BJ (cell line): ENCODE measurements at regions not wholly inside any gene's neighbourhood (a gene's known extent, or its start where the extent isn't known, plus 50 kb on each side); places are given as distances from the start of the nearest gene placed in this dataset.

Experiments
- CTCF ChIA-PET: fragments of 350-600 bp; formaldehyde crosslinking; extraction: SDS; loops from one replicate; lab custom pipeline; 2021; ENCODE audit warnings: antibody characterized with exemption, inconsistent platforms; lab: Yijun Ruan, JAX
- POLR2A ChIA-PET: fragments of 300-600 bp; sonication (Branson Sonifier 250); formaldehyde crosslinking; extraction: SDS; loops from one replicate; lab custom pipeline; 2021; ENCODE audit warnings: antibody characterized with exemption; lab: Charles Lee
- DNase-seq: peaks from one replicate; pipeline ENCODE4 v3.0.0-alpha.2; 2011; ENCODE audit warnings: low read depth
- H3K27me3 ChIP-seq: 2 replicates; pipeline ENCODE4 v1.6.0; 2011; ENCODE audit warnings: low read length; ENCODE audit not compliant: control insufficient read depth, insufficient read depth
- H3K36me3 ChIP-seq: 2 replicates; pipeline ENCODE4 v1.5.1; 2011; ENCODE audit warnings: low read length; ENCODE audit not compliant: control insufficient read depth, insufficient read depth
- H3K4me3 ChIP-seq: 2 replicates; pipeline ENCODE4 v1.5.1; 2011; ENCODE audit warnings: low read depth, mild to moderate bottlenecking, control low read depth, low read length
- CTCF ChIP-seq: IDR thresholded peaks from 2 replicates; pipeline ENCODE4 v1.5.1; 2011; ENCODE audit warnings: low read depth, mild to moderate bottlenecking, control low read depth, inconsistent platforms, low read length, moderate library complexity; ENCODE audit not compliant: insufficient read depth

DNA sequence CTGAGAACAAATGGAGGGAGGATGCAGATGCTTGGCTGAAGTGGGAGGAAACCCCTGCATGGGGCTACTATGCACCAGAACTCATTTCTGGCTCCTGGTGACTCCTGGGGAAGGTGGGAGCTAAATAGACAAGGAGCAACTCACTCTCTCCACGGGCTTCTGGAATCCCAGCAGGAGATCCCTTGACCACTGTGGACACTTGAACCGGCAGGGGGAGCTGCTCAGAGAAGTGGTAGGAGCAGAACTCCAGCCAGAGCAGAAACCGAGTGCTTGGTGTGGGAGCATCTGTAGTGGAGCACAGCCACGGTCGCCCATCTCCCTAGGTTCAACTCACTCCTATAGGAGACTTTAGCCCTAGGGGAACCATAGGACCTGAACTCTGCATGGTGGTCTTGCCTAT lies 205.6 kb upstream of the GJB5 start:
- no peak overlapping the region for H3K4me3 ChIP-seq
- no peaks in the 10 kb centered on the region for H3K27me3 ChIP-seq
- no peak for TF ChIP-seq CTCF
- DNase-seq = no peak
- no peaks in the 10 kb centered on the region for H3K36me3 ChIP-seq
- CTCF ChIA-PET = no interaction called here
- POLR2A ChIA-PET = no interaction called here

DNA sequence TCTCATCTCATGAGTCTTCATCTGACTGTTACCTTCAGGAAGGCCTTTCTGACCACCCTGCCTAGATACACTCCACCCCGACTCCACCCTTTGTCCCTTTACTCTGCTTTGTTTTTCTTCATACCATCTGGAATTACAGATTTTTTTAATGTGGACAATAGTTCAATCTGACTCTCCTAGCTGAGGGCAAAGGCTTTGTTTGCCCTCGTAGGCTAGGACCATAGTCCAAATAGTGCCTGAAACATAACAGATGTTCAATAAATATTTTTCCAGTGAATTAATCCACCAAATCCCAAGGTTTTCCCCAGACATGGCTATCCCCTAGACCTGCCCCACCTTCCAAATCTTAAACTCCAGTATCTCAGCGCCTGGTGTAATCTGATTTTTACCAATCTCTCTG lies 176.5 kb upstream of the GJB5 start:
- ChIA-PET CTCF (interaction anchor here (1.3 kb wide), 1 partner anchor 19 kb away, joined by 3 read pairs; no protein-coding TSS in a partner anchor), POLR2A (no interaction called here)
- H3K4me3 ChIP-seq = no peak overlapping the region
- no peaks in the 10 kb centered on the region for H3K36me3 ChIP-seq
- no peak for TF ChIP-seq CTCF
- no peak for DNase-seq
- no peaks in the 10 kb centered on the region for H3K27me3 ChIP-seq

GRCh38 chr1:34582356-34582755 lies 172.5 kb upstream of the GJB5 start:
- no peak for TF ChIP-seq CTCF
- H3K36me3 ChIP-seq = no peaks in the 10 kb centered on the region
- POLR2A ChIA-PET = no interaction called here
- H3K4me3 ChIP-seq = no peak overlapping the region
- CTCF ChIA-PET = no interaction called here
- no peaks in the 10 kb centered on the region for H3K27me3 ChIP-seq
- DNase-seq = no peak

GRCh38 chr1:34587761-34588160 lies 167.1 kb upstream of the GJB5 start:
- H3K36me3 ChIP-seq = no peaks in the 10 kb centered on the region
- ChIA-PET POLR2A (no interaction called here), CTCF (interaction anchor here (0.9 to 1.2 kb wide), 2 partner anchors 155 to 955 kb away, joined by 3 to 4 read pairs; no protein-coding TSS in a partner anchor)
- TF ChIP-seq CTCF = no peak
- no peaks in the 10 kb centered on the region for H3K27me3 ChIP-seq
- H3K4me3 ChIP-seq = no peak overlapping the region
- DNase-seq = no peak

DNA sequence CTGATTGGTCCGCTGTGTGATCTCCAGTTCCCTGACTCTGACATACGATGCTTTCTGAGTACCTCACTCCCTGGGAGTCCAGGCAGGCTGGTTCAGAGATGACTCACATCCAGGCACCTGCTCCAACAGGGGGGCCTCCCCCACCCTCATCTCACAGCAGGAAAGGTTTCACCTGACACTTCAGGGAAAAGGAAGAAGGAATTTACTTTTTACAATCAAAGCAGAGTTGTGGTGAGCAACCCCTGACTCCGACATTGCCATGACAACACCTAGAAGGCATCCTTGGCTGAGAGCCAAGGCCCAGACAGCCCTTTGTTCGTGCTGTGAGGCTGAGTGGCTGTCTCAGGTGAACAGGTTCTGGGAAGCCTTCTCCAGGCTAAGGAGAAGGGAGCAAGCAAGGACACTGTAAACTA lies 164.6 kb upstream of the GJB5 start:
- no peak overlapping the region for H3K4me3 ChIP-seq
- POLR2A ChIA-PET = no interaction called here
- H3K36me3 ChIP-seq = no peaks in the 10 kb centered on the region
- no peaks in the 10 kb centered on the region for H3K27me3 ChIP-seq
- CTCF ChIA-PET = interaction anchor here (1.1 kb wide), 1 partner anchor 956 kb away, joined by 3 read pairs; no protein-coding TSS in a partner anchor
- no peak for DNase-seq
- TF ChIP-seq CTCF = no peak
